ENCODE measurements at regions not wholly inside any gene's neighbourhood (a gene's known extent, or its start where the extent isn't known, plus 50 kb on each side); places are given as distances from the start of the nearest gene placed in this dataset.

- no peaks in the 10 kb centered on the region for H3K27me3 ChIP-seq (ENCODE audit: control insufficient read depth in 1 of 2, insufficient read depth in 2 of 2, low read length in 2 of 2)
- H3K4me1 ChIP-seq (ENCODE audit: control insufficient read depth in 2 of 2, insufficient read depth in 2 of 2, low read length in 1 of 2): no peaks in the 10 kb centered on the region
- H3K36me3 ChIP-seq (ENCODE audit: control insufficient read depth in 2 of 2, insufficient read depth in 2 of 2, low read length in 1 of 2): no peaks in the 10 kb centered on the region
- no peak overlapping the region for H3K4me3 ChIP-seq (ENCODE audit: low read depth in 1 of 2, low read length in 2 of 2)
- 50 to 52% methylated on average over 4 of the region's 4 CpGs for WGBS, 2 donors
- no peak overlapping the region for H3K27ac ChIP-seq (ENCODE audit: low read depth in 2 of 2, low read length in 1 of 2)
- H3K9me3 ChIP-seq (ENCODE audit: control insufficient read depth in 2 of 2, insufficient read depth in 1 of 2, low read depth in 1 of 2, low read length in 1 of 2): peaks cover 0 to 1% of the 10 kb centered on the region in 2 donors
Observed at GRCh38 chr7:132697003-132697402, 120.7 kb upstream of the PLXNA4 start.

GRCh38 chr7:132696332-132696731 lies 120.1 kb upstream of the PLXNA4 start:
- peaks cover 0 to 1% of the 10 kb centered on the region in 2 donors for H3K9me3 ChIP-seq (ENCODE audit: control insufficient read depth in 2 of 2, insufficient read depth in 1 of 2, low read depth in 1 of 2, low read length in 1 of 2)
- WGBS, 2 donors: 71 to 79% methylated on average over 5 of the region's 5 CpGs
- no peak overlapping the region for H3K4me3 ChIP-seq (ENCODE audit: low read depth in 1 of 2, low read length in 2 of 2)
- H3K27ac ChIP-seq (ENCODE audit: low read depth in 2 of 2, low read length in 1 of 2): no peak overlapping the region
- H3K36me3 ChIP-seq (ENCODE audit: control insufficient read depth in 2 of 2, insufficient read depth in 2 of 2, low read length in 1 of 2): no peaks in the 10 kb centered on the region
- no peaks in the 10 kb centered on the region for H3K4me1 ChIP-seq (ENCODE audit: control insufficient read depth in 2 of 2, insufficient read depth in 2 of 2, low read length in 1 of 2)
- H3K27me3 ChIP-seq (ENCODE audit: control insufficient read depth in 1 of 2, insufficient read depth in 2 of 2, low read length in 2 of 2): no peaks in the 10 kb centered on the region

GRCh38 chr7:132691201-132691600 lies 114.9 kb upstream of the PLXNA4 start:
- Histone ChIP-seq H3K36me3 (ENCODE audit: control insufficient read depth in 2 of 2, insufficient read depth in 2 of 2, low read length in 1 of 2) (no peaks in the 10 kb centered on the region), H3K4me1 (ENCODE audit: control insufficient read depth in 2 of 2, insufficient read depth in 2 of 2, low read length in 1 of 2) (no peaks in the 10 kb centered on the region), H3K9me3 (ENCODE audit: control insufficient read depth in 2 of 2, insufficient read depth in 1 of 2, low read depth in 1 of 2, low read length in 1 of 2) (peaks cover 1% of the 10 kb centered on the region in 2 donors), H3K4me3 (ENCODE audit: low read depth in 1 of 2, low read length in 2 of 2) (no peak overlapping the region), H3K27me3 (ENCODE audit: control insufficient read depth in 1 of 2, insufficient read depth in 2 of 2, low read length in 2 of 2) (no peaks in the 10 kb centered on the region), H3K27ac (ENCODE audit: low read depth in 2 of 2, low read length in 1 of 2) (no peak overlapping the region)
- WGBS, 2 donors: 71 to 80% methylated on average over 3 of the region's 3 CpGs

- H3K27me3 ChIP-seq (ENCODE audit: control insufficient read depth in 1 of 2, insufficient read depth in 2 of 2, low read length in 2 of 2): no peaks in the 10 kb centered on the region
- no peaks in the 10 kb centered on the region for H3K36me3 ChIP-seq (ENCODE audit: control insufficient read depth in 2 of 2, insufficient read depth in 2 of 2, low read length in 1 of 2)
- H3K4me1 ChIP-seq (ENCODE audit: control insufficient read depth in 2 of 2, insufficient read depth in 2 of 2, low read length in 1 of 2): no peaks in the 10 kb centered on the region
- 91 to 92% methylated on average over 10 of the region's 10 CpGs for WGBS, 2 donors
- H3K27ac ChIP-seq (ENCODE audit: low read depth in 2 of 2, low read length in 1 of 2): no peak overlapping the region
- H3K4me3 ChIP-seq (ENCODE audit: low read depth in 1 of 2, low read length in 2 of 2): no peak overlapping the region
- H3K9me3 ChIP-seq (ENCODE audit: control insufficient read depth in 2 of 2, insufficient read depth in 1 of 2, low read depth in 1 of 2, low read length in 1 of 2): peaks cover 1 to 5% of the 10 kb centered on the region in 2 donors
Observed at GRCh38 chr7:132690174-132690573, 113.9 kb upstream of the PLXNA4 start.

GRCh38 chr7:132687981-132688383 lies 111.7 kb upstream of the PLXNA4 start:
- no peaks in the 10 kb centered on the region for H3K36me3 ChIP-seq (ENCODE audit: control insufficient read depth in 2 of 2, insufficient read depth in 2 of 2, low read length in 1 of 2)
- no peak overlapping the region for H3K27ac ChIP-seq (ENCODE audit: low read depth in 2 of 2, low read length in 1 of 2)
- no peak overlapping the region for H3K4me3 ChIP-seq (ENCODE audit: low read depth in 1 of 2, low read length in 2 of 2)
- peaks cover 0 to 5% of the 10 kb centered on the region in 2 donors for H3K9me3 ChIP-seq (ENCODE audit: control insufficient read depth in 2 of 2, insufficient read depth in 1 of 2, low read depth in 1 of 2, low read length in 1 of 2)
- H3K27me3 ChIP-seq (ENCODE audit: control insufficient read depth in 1 of 2, insufficient read depth in 2 of 2, low read length in 2 of 2): no peaks in the 10 kb centered on the region
- WGBS, 2 donors: 68 to 81% methylated on average over 5 of the region's 5 CpGs
- H3K4me1 ChIP-seq (ENCODE audit: control insufficient read depth in 2 of 2, insufficient read depth in 2 of 2, low read length in 1 of 2): no peaks in the 10 kb centered on the region

- Histone ChIP-seq H3K4me1 (ENCODE audit: control insufficient read depth in 2 of 2, insufficient read depth in 2 of 2, low read length in 1 of 2) (no peaks in the 10 kb centered on the region), H3K9me3 (ENCODE audit: control insufficient read depth in 2 of 2, insufficient read depth in 1 of 2, low read depth in 1 of 2, low read length in 1 of 2) (peaks cover 0 to 5% of the 10 kb centered on the region in 2 donors), H3K36me3 (ENCODE audit: control insufficient read depth in 2 of 2, insufficient read depth in 2 of 2, low read length in 1 of 2) (no peaks in the 10 kb centered on the region), H3K4me3 (ENCODE audit: low read depth in 1 of 2, low read length in 2 of 2) (no peak overlapping the region), H3K27me3 (ENCODE audit: control insufficient read depth in 1 of 2, insufficient read depth in 2 of 2, low read length in 2 of 2) (no peaks in the 10 kb centered on the region), H3K27ac (ENCODE audit: low read depth in 2 of 2, low read length in 1 of 2) (no peak overlapping the region)
- WGBS, 2 donors: 78 to 85% methylated on average over 1 of the region's 1 CpG
Observed at GRCh38 chr7:132687016-132687415, 110.7 kb upstream of the PLXNA4 start.

- Histone ChIP-seq H3K4me3 (ENCODE audit: low read depth in 1 of 2, low read length in 2 of 2) (no peak overlapping the region), H3K27ac (ENCODE audit: low read depth in 2 of 2, low read length in 1 of 2) (no peak overlapping the region), H3K27me3 (ENCODE audit: control insufficient read depth in 1 of 2, insufficient read depth in 2 of 2, low read length in 2 of 2) (no peaks in the 10 kb centered on the region), H3K9me3 (ENCODE audit: control insufficient read depth in 2 of 2, insufficient read depth in 1 of 2, low read depth in 1 of 2, low read length in 1 of 2) (peaks cover 0 to 5% of the 10 kb centered on the region in 2 donors), H3K4me1 (ENCODE audit: control insufficient read depth in 2 of 2, insufficient read depth in 2 of 2, low read length in 1 of 2) (no peaks in the 10 kb centered on the region), H3K36me3 (ENCODE audit: control insufficient read depth in 2 of 2, insufficient read depth in 2 of 2, low read length in 1 of 2) (no peaks in the 10 kb centered on the region)
- WGBS, 2 donors: 94 to 98% methylated on average over 2 of the region's 2 CpGs
Observed at GRCh38 chr7:132685277-132685676, 109.0 kb upstream of the PLXNA4 start.

GRCh38 chr7:132683896-132684690 lies 107.8 kb upstream of the PLXNA4 start:
- no peaks in the 10 kb centered on the region for H3K4me1 ChIP-seq (ENCODE audit: control insufficient read depth in 2 of 2, insufficient read depth in 2 of 2, low read length in 1 of 2)
- no peaks in the 10 kb centered on the region for H3K36me3 ChIP-seq (ENCODE audit: control insufficient read depth in 2 of 2, insufficient read depth in 2 of 2, low read length in 1 of 2)
- no peak overlapping the region for H3K4me3 ChIP-seq (ENCODE audit: low read depth in 1 of 2, low read length in 2 of 2)
- WGBS, 2 donors: 89 to 90% methylated on average over 12 of the region's 12 CpGs
- no peak overlapping the region for H3K27ac ChIP-seq (ENCODE audit: low read depth in 2 of 2, low read length in 1 of 2)
- no peaks in the 10 kb centered on the region for H3K27me3 ChIP-seq (ENCODE audit: control insufficient read depth in 1 of 2, insufficient read depth in 2 of 2, low read length in 2 of 2)
- peaks cover 0 to 5% of the 10 kb centered on the region in 2 donors for H3K9me3 ChIP-seq (ENCODE audit: control insufficient read depth in 2 of 2, insufficient read depth in 1 of 2, low read depth in 1 of 2, low read length in 1 of 2)

- peaks cover 0 to 5% of the 10 kb centered on the region in 2 donors for H3K9me3 ChIP-seq (ENCODE audit: control insufficient read depth in 2 of 2, insufficient read depth in 1 of 2, low read depth in 1 of 2, low read length in 1 of 2)
- no peaks in the 10 kb centered on the region for H3K4me1 ChIP-seq (ENCODE audit: control insufficient read depth in 2 of 2, insufficient read depth in 2 of 2, low read length in 1 of 2)
- 84 to 85% methylated on average over 3 of the region's 3 CpGs for WGBS, 2 donors
- no peak overlapping the region for H3K4me3 ChIP-seq (ENCODE audit: low read depth in 1 of 2, low read length in 2 of 2)
- no peaks in the 10 kb centered on the region for H3K36me3 ChIP-seq (ENCODE audit: control insufficient read depth in 2 of 2, insufficient read depth in 2 of 2, low read length in 1 of 2)
- no peaks in the 10 kb centered on the region for H3K27me3 ChIP-seq (ENCODE audit: control insufficient read depth in 1 of 2, insufficient read depth in 2 of 2, low read length in 2 of 2)
- no peak overlapping the region for H3K27ac ChIP-seq (ENCODE audit: low read depth in 2 of 2, low read length in 1 of 2)
Observed at GRCh38 chr7:132681951-132682350, 105.7 kb upstream of the PLXNA4 start.

- H3K9me3 ChIP-seq (ENCODE audit: control insufficient read depth in 2 of 2, insufficient read depth in 1 of 2, low read depth in 1 of 2, low read length in 1 of 2): no peaks in the 10 kb centered on the region
- H3K4me3 ChIP-seq (ENCODE audit: low read depth in 1 of 2, low read length in 2 of 2): no peak overlapping the region
- no peaks in the 10 kb centered on the region for H3K27me3 ChIP-seq (ENCODE audit: control insufficient read depth in 1 of 2, insufficient read depth in 2 of 2, low read length in 2 of 2)
- H3K27ac ChIP-seq (ENCODE audit: low read depth in 2 of 2, low read length in 1 of 2): no peak overlapping the region
- no peaks in the 10 kb centered on the region for H3K4me1 ChIP-seq (ENCODE audit: control insufficient read depth in 2 of 2, insufficient read depth in 2 of 2, low read length in 1 of 2)
- H3K36me3 ChIP-seq (ENCODE audit: control insufficient read depth in 2 of 2, insufficient read depth in 2 of 2, low read length in 1 of 2): no peaks in the 10 kb centered on the region
Observed at GRCh38 chr7:132680590-132680989, 104.3 kb upstream of the PLXNA4 start.

All from esophagus (tissue), 2 donors.